A549 (cell line): ENCODE measurements at regions not wholly inside any gene's neighbourhood (a gene's known extent, or its start where the extent isn't known, plus 50 kb on each side); places are given as distances from the start of the nearest gene placed in this dataset.
"Not testable (repeated sequence)": the region's sequence is repeated elsewhere in the genome, so short reads cannot be mapped to it uniquely, and the experiment has no call there.

Source experiments
- ATAC-seq, 2 experiments: fragments of 200-7000 bp in 1 of 2; fragments of >200 bp in 1 of 2; cut with Nextera tagmentation in 1 of 2; cut with Tn5 transposase in 1 of 2; 3 replicates each; pipeline versions ENCODE4 v1.8.0 to v1.9.1; 2018 to 2020; ENCODE audit warnings: mild to moderate bottlenecking in 1 of 2, moderate library complexity in 1 of 2
- CTCF ChIA-PET: fragments of 300-600 bp; sonication (Branson Sonifier 250); formaldehyde crosslinking; extraction: SDS; loops from one replicate; lab custom pipeline; 2021; ENCODE audit warnings: antibody characterized with exemption, inconsistent platforms; lab: Yijun Ruan, JAX
- POLR2A ChIA-PET: fragments of 350-600 bp; formaldehyde crosslinking; extraction: SDS; loops from one replicate; lab custom pipeline; 2021; ENCODE audit warnings: antibody characterized with exemption, inconsistent platforms; lab: Yijun Ruan, JAX
- DNase-seq, 2 experiments: peaks; one replicate each; pipeline versions ENCODE4 v3.0.0 to v3.0.0-alpha.2; 2011 to 2016; ENCODE audit warnings: low read depth in 1 of 2, low spot score in 1 of 2
- FAIRE-seq: peaks from 2 replicates; lab custom pipeline; 2011; peaks lifted over from hg19 to GRCh38; lab: Jason Lieb, UNC
- H3K27ac ChIP-seq, 2 experiments: fragments of >200 bp; sonication (Bioruptor Twin); formaldehyde crosslinking; 3 replicates each; pipeline ENCODE4 v1.5.1; 2016 to 2017
- H3K4me1 ChIP-seq: fragments of >200 bp; sonication (Bioruptor Twin); formaldehyde crosslinking; 3 replicates; pipeline ENCODE4 v1.6.1; 2016
- H3K4me2 ChIP-seq: fragments of >200 bp; sonication (Bioruptor Twin); formaldehyde crosslinking; 3 replicates; pipeline ENCODE4 v1.6.1; 2016
- H3K4me3 ChIP-seq: fragments of >200 bp; sonication (Bioruptor Twin); formaldehyde crosslinking; 3 replicates; pipeline ENCODE4 v1.5.1; 2016
- H3K9me3 ChIP-seq: fragments of >200 bp; sonication (Bioruptor Twin); formaldehyde crosslinking; 3 replicates; pipeline ENCODE4 v1.6.1; 2016
- BHLHE40 ChIP-seq: IDR thresholded peaks from 2 replicates; pipeline ENCODE4 v1.6.1; 2012; ENCODE audit warnings: low read depth, low read length, inconsistent platforms
- CBX2 ChIP-seq: fragments of 200-600 bp; sonication (generic); IDR thresholded peaks from 2 replicates; pipeline ENCODE4 v1.6.1; 2016; ENCODE audit warnings: low read depth, mild to moderate bottlenecking, borderline replicate concordance
- CHD2 ChIP-seq: fragments of 150-350 bp; IDR thresholded peaks from 2 replicates; pipeline ENCODE4 v1.6.1; 2014; ENCODE audit warnings: low read length; ENCODE audit not compliant: partially characterized antibody
- CHD4 ChIP-seq: fragments of 200-600 bp; sonication (generic); IDR thresholded peaks from 2 replicates; pipeline ENCODE4 v1.6.1; 2016; ENCODE audit warnings: antibody characterized with exemption, mild to moderate bottlenecking, borderline replicate concordance
- EHMT2 ChIP-seq: fragments of 200-600 bp; sonication (generic); IDR thresholded peaks from 2 replicates; pipeline ENCODE4 v1.6.1; 2016; ENCODE audit warnings: antibody characterized with exemption, low read depth, mild to moderate bottlenecking, moderate library complexity
- EP300 ChIP-seq, 2 experiments: fragments of >200 bp; sonication (Bioruptor Twin); formaldehyde crosslinking; IDR thresholded peaks; 2 replicates in 1 of 2; 3 replicates in 1 of 2; pipeline ENCODE4 v1.6.1; 2016 to 2017
- GATA3 ChIP-seq: IDR thresholded peaks from 2 replicates; pipeline ENCODE4 v1.6.1; 2012; ENCODE audit warnings: borderline replicate concordance
- HDAC2 ChIP-seq: fragments of 200-600 bp; sonication (generic); IDR thresholded peaks from 2 replicates; pipeline ENCODE4 v1.6.1; 2016
- HEYL ChIP-seq: fragments of 250-450 bp; sonication (Bioruptor Pico); IDR thresholded peaks from 2 replicates; pipeline ENCODE4 v1.8.0; 2021; ENCODE audit warnings: mild to moderate bottlenecking, moderate library complexity
- JUNB ChIP-seq: fragments of >200 bp; sonication (Bioruptor Twin); formaldehyde crosslinking; IDR thresholded peaks from 2 replicates; pipeline ENCODE4 v1.6.1; 2016
- MYC ChIP-seq: IDR thresholded peaks from 2 replicates; pipeline ENCODE4 v1.6.1; 2012; ENCODE audit warnings: mild to moderate bottlenecking, inconsistent platforms, low read length, improper control_type of control experiment, borderline replicate concordance
- NFE2L2 ChIP-seq: fragments of 150-350 bp; conservative IDR thresholded peaks from 2 replicates; pipeline ENCODE4 v1.6.1; 2014; ENCODE audit warnings: low read length
- NPAS2 ChIP-seq: fragments of 250-450 bp; sonication (Bioruptor Pico); IDR thresholded peaks from 2 replicates; pipeline ENCODE4 v1.8.0; 2022; ENCODE audit warnings: mild to moderate bottlenecking, moderate library complexity, borderline replicate concordance
- NR3C1 ChIP-seq: fragments of >200 bp; sonication (Bioruptor Twin); formaldehyde crosslinking; IDR thresholded peaks from 3 replicates; pipeline ENCODE4 v1.6.1; 2017
- PHF8 ChIP-seq: fragments of 200-600 bp; sonication (generic); IDR thresholded peaks from 2 replicates; pipeline ENCODE4 v1.6.1; 2016; ENCODE audit warnings: low read depth, mild to moderate bottlenecking, antibody characterized with exemption, moderate library complexity, borderline replicate concordance
- POLR2AphosphoS2 ChIP-seq: conservative IDR thresholded peaks from 2 replicates; pipeline ENCODE4 v1.6.1; 2012; ENCODE audit warnings: low read length, improper control_type of control experiment, inconsistent platforms
- RAD21 ChIP-seq, 2 experiments: fragments of >200 bp in 1 of 2; sonication (Bioruptor Twin) in 1 of 2; formaldehyde crosslinking in 1 of 2; IDR thresholded peaks in 1 of 2; conservative IDR thresholded peaks in 1 of 2; 2 replicates in 1 of 2; 3 replicates in 1 of 2; pipeline ENCODE4 v1.6.1; 2012 to 2018; ENCODE audit warnings: inconsistent platforms in 1 of 2
- RCOR1 ChIP-seq: fragments of 150-350 bp; IDR thresholded peaks from 2 replicates; pipeline ENCODE4 v1.6.1; 2014; ENCODE audit warnings: antibody characterized with exemption, low read length, low read depth
- RFX5 ChIP-seq: fragments of 450-650 bp; IDR thresholded peaks from 2 replicates; pipeline ENCODE4 v1.7.1; 2014; ENCODE audit warnings: antibody characterized with exemption, mild to moderate bottlenecking, moderate library complexity
- SREBF2 ChIP-seq: fragments of 450-650 bp; IDR thresholded peaks from 2 replicates; pipeline ENCODE4 v1.6.1; 2014; ENCODE audit warnings: mild to moderate bottlenecking, moderate library complexity
- TFCP2L1 ChIP-seq: fragments of 250-450 bp; sonication (Bioruptor Pico); IDR thresholded peaks from 2 replicates; pipeline ENCODE4 v1.5.0; 2021; ENCODE audit warnings: mild to moderate bottlenecking
- TP53 ChIP-seq: fragments of 250-450 bp; sonication (Bioruptor Pico); IDR thresholded peaks from 2 replicates; pipeline ENCODE4 v1.5.0; 2021; ENCODE audit warnings: mild to moderate bottlenecking, moderate library complexity
- ZNF302 ChIP-seq: fragments of 250-450 bp; sonication (Bioruptor Pico); IDR thresholded peaks from 2 replicates; pipeline ENCODE4 v1.9.0; 2021; ENCODE audit warnings: inconsistent platforms, mild to moderate bottlenecking, moderate library complexity
- ZSCAN20 ChIP-seq: fragments of 250-450 bp; sonication (Bioruptor Pico); IDR thresholded peaks from 2 replicates; pipeline ENCODE4 v1.8.0; 2022; ENCODE audit warnings: mild to moderate bottlenecking, moderate library complexity
- WGBS: methylation state at CpG from one replicate; pipeline ENCODE4 v1.1.6; 2017; ENCODE audit errors: missing lambda C conversion rate; 5-methylcytosine and 5-hydroxymethylcytosine counted together
- TF ChIP-seq, protein P1 (sequence below): fragments of >200 bp; sonication (Bioruptor Twin); formaldehyde crosslinking; IDR thresholded peaks from 3 replicates; pipeline ENCODE4 v1.6.1; 2016
- TF ChIP-seq, protein P2 (sequence below): IDR thresholded peaks from 2 replicates; pipeline ENCODE4 v1.6.1; 2012; ENCODE audit warnings: low read depth, borderline replicate concordance
- TF ChIP-seq, protein P3 (sequence below): fragments of 200-600 bp; sonication (generic); IDR thresholded peaks from 2 replicates; pipeline ENCODE4 v1.6.1; 2016; ENCODE audit warnings: antibody characterized with exemption, mild to moderate bottlenecking, moderate library complexity
- TF ChIP-seq, protein P4 (sequence below): fragments of >200 bp; sonication (Bioruptor Twin); formaldehyde crosslinking; IDR thresholded peaks from 2 replicates; pipeline ENCODE4 v1.6.1; 2016
- TF ChIP-seq, protein P5 (sequence below): IDR thresholded peaks from 2 replicates; pipeline ENCODE4 v1.6.1; 2012

DNA sequence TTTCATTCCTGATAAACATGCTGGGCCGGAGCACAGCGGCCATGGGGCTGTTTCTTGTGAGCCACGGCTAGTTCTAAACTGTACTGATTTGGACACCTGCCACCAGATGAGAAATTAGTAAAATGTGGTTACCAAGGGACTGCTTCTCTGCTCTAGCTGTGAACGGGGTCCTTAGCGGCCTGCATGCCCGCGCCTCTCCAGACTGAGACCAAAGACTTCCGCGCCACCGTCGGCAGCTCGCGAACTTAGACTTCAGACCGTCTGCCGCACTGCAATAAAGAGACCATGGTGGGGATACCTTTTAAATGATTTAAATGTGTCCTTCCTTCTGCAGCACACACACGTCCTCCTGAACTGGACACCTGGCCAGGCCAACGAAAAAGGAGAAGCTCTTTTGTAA lies 116.4 kb downstream of the BMS1 start:
- ATAC-seq (no peak), DNase-seq (no peak), FAIRE-seq (no peak)
- CTCF ChIA-PET: no interaction called here
- POLR2A ChIA-PET: no interaction called here
- TF ChIP-seq EHMT2: no peak
- no peak for TF ChIP-seq MYC
- no peak for TF ChIP-seq HDAC2
- no peak for TF ChIP-seq TFCP2L1 (CRISPR knock-in tag)
- TF ChIP-seq RAD21 (conservative IDR thresholded peaks at IDR 0.05 in 1 of 2, IDR thresholded peaks at IDR 0.05 in 1 of 2): no peak
- TF ChIP-seq CHD4: no peak
- TF ChIP-seq SREBF2: no peak
- TF ChIP-seq, protein P1, sequence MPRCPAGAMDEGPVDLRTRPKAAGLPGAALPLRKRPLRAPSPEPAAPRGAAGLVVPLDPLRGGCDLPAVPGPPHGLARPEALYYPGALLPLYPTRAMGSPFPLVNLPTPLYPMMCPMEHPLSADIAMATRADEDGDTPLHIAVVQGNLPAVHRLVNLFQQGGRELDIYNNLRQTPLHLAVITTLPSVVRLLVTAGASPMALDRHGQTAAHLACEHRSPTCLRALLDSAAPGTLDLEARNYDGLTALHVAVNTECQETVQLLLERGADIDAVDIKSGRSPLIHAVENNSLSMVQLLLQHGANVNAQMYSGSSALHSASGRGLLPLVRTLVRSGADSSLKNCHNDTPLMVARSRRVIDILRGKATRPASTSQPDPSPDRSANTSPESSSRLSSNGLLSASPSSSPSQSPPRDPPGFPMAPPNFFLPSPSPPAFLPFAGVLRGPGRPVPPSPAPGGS: no peak
- TF ChIP-seq, protein P2, sequence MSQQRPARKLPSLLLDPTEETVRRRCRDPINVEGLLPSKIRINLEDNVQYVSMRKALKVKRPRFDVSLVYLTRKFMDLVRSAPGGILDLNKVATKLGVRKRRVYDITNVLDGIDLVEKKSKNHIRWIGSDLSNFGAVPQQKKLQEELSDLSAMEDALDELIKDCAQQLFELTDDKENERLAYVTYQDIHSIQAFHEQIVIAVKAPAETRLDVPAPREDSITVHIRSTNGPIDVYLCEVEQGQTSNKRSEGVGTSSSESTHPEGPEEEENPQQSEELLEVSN: no peak
- TF ChIP-seq CBX2: no peak
- no peak for TF ChIP-seq ZSCAN20 (CRISPR knock-in tag)
- no peak for TF ChIP-seq JUNB
- TF ChIP-seq NPAS2 (CRISPR knock-in tag): no peak
- TF ChIP-seq BHLHE40: no peak
- no peak for TF ChIP-seq POLR2AphosphoS2
- Histone ChIP-seq H3K27ac (no peak overlapping the region), H3K4me3 (no peak overlapping the region), H3K4me2 (no peak overlapping the region), H3K4me1 (no peaks in the 10 kb centered on the region), H3K9me3 (0 out of 3 replicates have a peak, but pooled peaks cover 4% of the 10 kb centered on the region)
- 78% methylated on average over 15 of the region's 17 CpGs for WGBS

DNA sequence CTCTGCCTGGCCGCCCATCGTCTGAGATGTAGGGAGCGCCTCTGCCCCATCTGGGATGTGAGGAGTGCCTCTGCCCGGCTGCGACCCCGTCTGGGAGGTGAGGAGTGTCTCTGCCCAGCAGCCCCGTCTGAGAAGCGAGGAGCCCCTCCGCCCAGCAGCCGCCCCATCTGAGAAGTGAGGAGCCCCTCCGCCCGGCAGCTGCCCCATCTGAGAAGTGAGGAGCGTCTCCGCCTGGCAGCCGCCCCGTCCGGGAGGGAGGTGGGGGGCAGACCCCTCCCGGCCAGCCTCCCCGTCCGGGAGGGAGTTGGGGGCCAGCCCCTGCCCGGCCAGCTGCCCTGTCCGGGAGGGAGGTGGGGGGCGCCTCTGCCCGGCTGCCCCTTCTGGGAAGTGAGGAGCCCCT lies 117.8 kb downstream of the BMS1 start:
- H3K27ac ChIP-seq, POLR2A ChIA-PET, H3K9me3 ChIP-seq, H3K4me3 ChIP-seq, H3K4me1 ChIP-seq, ATAC-seq, DNase-seq, CTCF ChIA-PET, FAIRE-seq, H3K4me2 ChIP-seq: not testable (repeated sequence)
- 74% methylated on average over 8 of the region's 24 CpGs for WGBS

DNA sequence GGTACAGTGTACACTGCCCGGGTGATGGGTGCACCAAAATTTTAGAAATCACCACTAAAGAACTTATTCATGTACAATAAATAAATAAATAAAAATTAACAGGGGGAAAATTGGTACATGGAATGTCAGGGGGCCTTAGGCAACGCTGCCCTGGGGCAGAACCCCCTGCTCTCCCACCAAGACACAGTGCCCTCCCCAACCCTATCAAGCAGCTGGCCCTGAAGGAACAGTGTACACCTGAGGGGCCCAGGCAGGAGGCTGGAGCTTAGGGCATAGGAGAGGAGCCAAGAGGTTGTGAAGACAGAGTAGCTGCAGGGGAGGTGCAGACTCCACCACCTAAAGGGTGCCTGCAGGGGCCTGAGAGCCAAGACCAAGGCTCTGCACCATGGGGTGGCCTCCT lies 128.8 kb downstream of the BMS1 start:
- ChIA-PET POLR2A (no interaction called here), CTCF (no interaction called here)
- FAIRE-seq (no peak), DNase-seq (no peak), ATAC-seq (no peak)
- H3K9me3 ChIP-seq: no peaks in the 10 kb centered on the region
- no peak overlapping the region for H3K4me3 ChIP-seq
- no peak overlapping the region for H3K4me2 ChIP-seq
- WGBS: 0% methylated on average over 2 of the region's 2 CpGs
- no peaks in the 10 kb centered on the region for H3K4me1 ChIP-seq
- TF ChIP-seq, protein P3, sequence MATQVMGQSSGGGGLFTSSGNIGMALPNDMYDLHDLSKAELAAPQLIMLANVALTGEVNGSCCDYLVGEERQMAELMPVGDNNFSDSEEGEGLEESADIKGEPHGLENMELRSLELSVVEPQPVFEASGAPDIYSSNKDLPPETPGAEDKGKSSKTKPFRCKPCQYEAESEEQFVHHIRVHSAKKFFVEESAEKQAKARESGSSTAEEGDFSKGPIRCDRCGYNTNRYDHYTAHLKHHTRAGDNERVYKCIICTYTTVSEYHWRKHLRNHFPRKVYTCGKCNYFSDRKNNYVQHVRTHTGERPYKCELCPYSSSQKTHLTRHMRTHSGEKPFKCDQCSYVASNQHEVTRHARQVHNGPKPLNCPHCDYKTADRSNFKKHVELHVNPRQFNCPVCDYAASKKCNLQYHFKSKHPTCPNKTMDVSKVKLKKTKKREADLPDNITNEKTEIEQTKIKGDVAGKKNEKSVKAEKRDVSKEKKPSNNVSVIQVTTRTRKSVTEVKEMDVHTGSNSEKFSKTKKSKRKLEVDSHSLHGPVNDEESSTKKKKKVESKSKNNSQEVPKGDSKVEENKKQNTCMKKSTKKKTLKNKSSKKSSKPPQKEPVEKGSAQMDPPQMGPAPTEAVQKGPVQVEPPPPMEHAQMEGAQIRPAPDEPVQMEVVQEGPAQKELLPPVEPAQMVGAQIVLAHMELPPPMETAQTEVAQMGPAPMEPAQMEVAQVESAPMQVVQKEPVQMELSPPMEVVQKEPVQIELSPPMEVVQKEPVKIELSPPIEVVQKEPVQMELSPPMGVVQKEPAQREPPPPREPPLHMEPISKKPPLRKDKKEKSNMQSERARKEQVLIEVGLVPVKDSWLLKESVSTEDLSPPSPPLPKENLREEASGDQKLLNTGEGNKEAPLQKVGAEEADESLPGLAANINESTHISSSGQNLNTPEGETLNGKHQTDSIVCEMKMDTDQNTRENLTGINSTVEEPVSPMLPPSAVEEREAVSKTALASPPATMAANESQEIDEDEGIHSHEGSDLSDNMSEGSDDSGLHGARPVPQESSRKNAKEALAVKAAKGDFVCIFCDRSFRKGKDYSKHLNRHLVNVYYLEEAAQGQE: no peak
- TF ChIP-seq, protein P4, sequence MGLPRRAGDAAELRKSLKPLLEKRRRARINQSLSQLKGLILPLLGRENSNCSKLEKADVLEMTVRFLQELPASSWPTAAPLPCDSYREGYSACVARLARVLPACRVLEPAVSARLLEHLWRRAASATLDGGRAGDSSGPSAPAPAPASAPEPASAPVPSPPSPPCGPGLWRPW: no peak
- TF ChIP-seq TP53 (CRISPR knock-in tag) (no peak), PHF8 (no peak), RCOR1 (no peak), NR3C1 (no peak), RFX5 (no peak), ZNF302 (CRISPR knock-in tag) (no peak), GATA3 (no peak), RAD21 (conservative IDR thresholded peaks at IDR 0.05 in 1 of 2, IDR thresholded peaks at IDR 0.05 in 1 of 2) (no peak), CHD2 (no peak), EP300 (IDR thresholded peaks at IDR 0.05) (no peak), HEYL (CRISPR knock-in tag) (no peak), NFE2L2 (no peak)
- TF ChIP-seq, protein P2: no peak
- TF ChIP-seq, protein P5, sequence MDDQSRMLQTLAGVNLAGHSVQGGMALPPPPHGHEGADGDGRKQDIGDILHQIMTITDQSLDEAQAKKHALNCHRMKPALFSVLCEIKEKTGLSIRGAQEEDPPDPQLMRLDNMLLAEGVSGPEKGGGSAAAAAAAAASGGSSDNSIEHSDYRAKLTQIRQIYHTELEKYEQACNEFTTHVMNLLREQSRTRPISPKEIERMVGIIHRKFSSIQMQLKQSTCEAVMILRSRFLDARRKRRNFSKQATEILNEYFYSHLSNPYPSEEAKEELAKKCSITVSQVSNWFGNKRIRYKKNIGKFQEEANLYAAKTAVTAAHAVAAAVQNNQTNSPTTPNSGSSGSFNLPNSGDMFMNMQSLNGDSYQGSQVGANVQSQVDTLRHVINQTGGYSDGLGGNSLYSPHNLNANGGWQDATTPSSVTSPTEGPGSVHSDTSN: no peak
- H3K27ac ChIP-seq: no peak overlapping the region
